ENCODE measurements at regions not wholly inside any gene's neighbourhood (a gene's known extent, or its start where the extent isn't known, plus 50 kb on each side); places are given as distances from the start of the nearest gene placed in this dataset.

- FAIRE-seq = no peak
- no peak for TF ChIP-seq POLR2AphosphoS5 (IDR thresholded peaks at IDR 0.05; ENCODE audit: low read depth, low read length)
- no peak for TF ChIP-seq POU2F2 (IDR thresholded peaks at IDR 0.05; ENCODE audit: low read depth, low read length)
- no peak for TF ChIP-seq SPI1 (IDR thresholded peaks at IDR 0.05; ENCODE audit: low read depth, low read length)
- no peak for TF ChIP-seq POLR2A (IDR thresholded peaks at IDR 0.05; ENCODE audit: low read depth, low read length)
- TF ChIP-seq TAF1 (IDR thresholded peaks at IDR 0.05; ENCODE audit: low read depth, low read length) = no peak
- no peak for TF ChIP-seq PAX5 (IDR thresholded peaks at IDR 0.05; ENCODE audit: insufficient read depth, low read length, severe bottlenecking)
- DNase-seq (ENCODE audit: insufficient read length, low spot score) = no peak
Measured at GRCh38 chr3:145377301-145377700, 783.7 kb downstream of the PLOD2 start.

- FAIRE-seq (no peak), DNase-seq (ENCODE audit: insufficient read length, low spot score) (no peak)
- no peak for TF ChIP-seq TAF1 (IDR thresholded peaks at IDR 0.05; ENCODE audit: low read depth, low read length)
- TF ChIP-seq POLR2A (IDR thresholded peaks at IDR 0.05; ENCODE audit: low read depth, low read length) = no peak
- no peak for TF ChIP-seq PAX5 (IDR thresholded peaks at IDR 0.05; ENCODE audit: insufficient read depth, low read length, severe bottlenecking)
- TF ChIP-seq SPI1 (IDR thresholded peaks at IDR 0.05; ENCODE audit: low read depth, low read length) = peak; percentile 20; the same call in 1 of the 2 replicates
- TF ChIP-seq POLR2AphosphoS5 (IDR thresholded peaks at IDR 0.05; ENCODE audit: low read depth, low read length) = no peak
- no peak for TF ChIP-seq POU2F2 (IDR thresholded peaks at IDR 0.05; ENCODE audit: low read depth, low read length)
Measured at GRCh38 chr3:145383416-145383815, 777.6 kb downstream of the PLOD2 start.

GRCh38 chr3:145384307-145384706 is 776.7 kb downstream of the PLOD2 start:
- TF ChIP-seq POU2F2 (IDR thresholded peaks at IDR 0.05; ENCODE audit: low read depth, low read length) (no peak), POLR2AphosphoS5 (IDR thresholded peaks at IDR 0.05; ENCODE audit: low read depth, low read length) (no peak), PAX5 (IDR thresholded peaks at IDR 0.05; ENCODE audit: insufficient read depth, low read length, severe bottlenecking) (no peak), SPI1 (IDR thresholded peaks at IDR 0.05; ENCODE audit: low read depth, low read length) (no peak)
- DNase-seq (ENCODE audit: insufficient read length, low spot score) (no peak), FAIRE-seq (no peak)

- TF ChIP-seq SPI1 (IDR thresholded peaks at IDR 0.05; ENCODE audit: low read depth, low read length) = no peak
- TF ChIP-seq PAX5 (IDR thresholded peaks at IDR 0.05; ENCODE audit: insufficient read depth, low read length, severe bottlenecking) = no peak
- TF ChIP-seq POU2F2 (IDR thresholded peaks at IDR 0.05; ENCODE audit: low read depth, low read length) = no peak
- no peak for TF ChIP-seq TAF1 (IDR thresholded peaks at IDR 0.05; ENCODE audit: low read depth, low read length)
- TF ChIP-seq POLR2AphosphoS5 (IDR thresholded peaks at IDR 0.05; ENCODE audit: low read depth, low read length) = no peak
- TF ChIP-seq POLR2A (IDR thresholded peaks at IDR 0.05; ENCODE audit: low read depth, low read length) = no peak
- no peak for FAIRE-seq
Measured at GRCh38 chr3:145387211-145387610, 773.8 kb downstream of the PLOD2 start.

GRCh38 chr3:145395421-145395820 is 765.6 kb downstream of the PLOD2 start:
- TF ChIP-seq SPI1 (IDR thresholded peaks at IDR 0.05; ENCODE audit: low read depth, low read length) (no peak), POU2F2 (IDR thresholded peaks at IDR 0.05; ENCODE audit: low read depth, low read length) (no peak), PAX5 (IDR thresholded peaks at IDR 0.05; ENCODE audit: insufficient read depth, low read length, severe bottlenecking) (no peak), TAF1 (IDR thresholded peaks at IDR 0.05; ENCODE audit: low read depth, low read length) (no peak), POLR2AphosphoS5 (IDR thresholded peaks at IDR 0.05; ENCODE audit: low read depth, low read length) (no peak), POLR2A (IDR thresholded peaks at IDR 0.05; ENCODE audit: low read depth, low read length) (no peak)
- DNase-seq (ENCODE audit: insufficient read length, low spot score) (no peak), FAIRE-seq (no peak)

More at GRCh38 chr3:145387211-145387610, 773.8 kb downstream of the PLOD2 start:
- no peak for DNase-seq (ENCODE audit: insufficient read length, low spot score)

GRCh38 chr3:145411605-145412004 is 749.4 kb downstream of the PLOD2 start:
- TF ChIP-seq TAF1 (IDR thresholded peaks at IDR 0.05; ENCODE audit: low read depth, low read length) = no peak
- TF ChIP-seq POLR2AphosphoS5 (IDR thresholded peaks at IDR 0.05; ENCODE audit: low read depth, low read length) = no peak
- TF ChIP-seq SPI1 (IDR thresholded peaks at IDR 0.05; ENCODE audit: low read depth, low read length) = no peak
- no peak for TF ChIP-seq POU2F2 (IDR thresholded peaks at IDR 0.05; ENCODE audit: low read depth, low read length)
- TF ChIP-seq PAX5 (IDR thresholded peaks at IDR 0.05; ENCODE audit: insufficient read depth, low read length, severe bottlenecking) = no peak
- no peak for TF ChIP-seq POLR2A (IDR thresholded peaks at IDR 0.05; ENCODE audit: low read depth, low read length)
- no peak for FAIRE-seq

GRCh38 chr3:145417678-145418077 is 743.3 kb downstream of the PLOD2 start:
- TF ChIP-seq SPI1 (IDR thresholded peaks at IDR 0.05; ENCODE audit: low read depth, low read length) (no peak), POLR2A (IDR thresholded peaks at IDR 0.05; ENCODE audit: low read depth, low read length) (no peak), TAF1 (IDR thresholded peaks at IDR 0.05; ENCODE audit: low read depth, low read length) (no peak), POU2F2 (IDR thresholded peaks at IDR 0.05; ENCODE audit: low read depth, low read length) (no peak), POLR2AphosphoS5 (IDR thresholded peaks at IDR 0.05; ENCODE audit: low read depth, low read length) (no peak), PAX5 (IDR thresholded peaks at IDR 0.05; ENCODE audit: insufficient read depth, low read length, severe bottlenecking) (no peak)
- FAIRE-seq (no peak), DNase-seq (ENCODE audit: insufficient read length, low spot score) (no peak)

More at GRCh38 chr3:145411605-145412004, 749.4 kb downstream of the PLOD2 start:
- DNase-seq (ENCODE audit: insufficient read length, low spot score) = no peak

- TF ChIP-seq POU2F2 (IDR thresholded peaks at IDR 0.05; ENCODE audit: low read depth, low read length) = no peak
- no peak for TF ChIP-seq PAX5 (IDR thresholded peaks at IDR 0.05; ENCODE audit: insufficient read depth, low read length, severe bottlenecking)
- TF ChIP-seq TAF1 (IDR thresholded peaks at IDR 0.05; ENCODE audit: low read depth, low read length) = no peak
- TF ChIP-seq POLR2A (IDR thresholded peaks at IDR 0.05; ENCODE audit: low read depth, low read length) = no peak
- no peak for TF ChIP-seq SPI1 (IDR thresholded peaks at IDR 0.05; ENCODE audit: low read depth, low read length)
- TF ChIP-seq POLR2AphosphoS5 (IDR thresholded peaks at IDR 0.05; ENCODE audit: low read depth, low read length) = no peak
- FAIRE-seq (no peak), DNase-seq (ENCODE audit: insufficient read length, low spot score) (no peak)
Measured at GRCh38 chr3:145422556-145422955, 738.4 kb downstream of the PLOD2 start.

- no peak for TF ChIP-seq POLR2AphosphoS5 (IDR thresholded peaks at IDR 0.05; ENCODE audit: low read depth, low read length)
- TF ChIP-seq SPI1 (IDR thresholded peaks at IDR 0.05; ENCODE audit: low read depth, low read length) = no peak
- TF ChIP-seq TAF1 (IDR thresholded peaks at IDR 0.05; ENCODE audit: low read depth, low read length) = no peak
- no peak for TF ChIP-seq PAX5 (IDR thresholded peaks at IDR 0.05; ENCODE audit: insufficient read depth, low read length, severe bottlenecking)
- TF ChIP-seq POU2F2 (IDR thresholded peaks at IDR 0.05; ENCODE audit: low read depth, low read length) = no peak
- no peak for TF ChIP-seq POLR2A (IDR thresholded peaks at IDR 0.05; ENCODE audit: low read depth, low read length)
- DNase-seq (ENCODE audit: insufficient read length, low spot score) = no peak
- FAIRE-seq = no peak
Measured at GRCh38 chr3:145427355-145427754, 733.6 kb downstream of the PLOD2 start.

- FAIRE-seq = no peak
- TF ChIP-seq SPI1 (IDR thresholded peaks at IDR 0.05; ENCODE audit: low read depth, low read length) = no peak
- TF ChIP-seq POU2F2 (IDR thresholded peaks at IDR 0.05; ENCODE audit: low read depth, low read length) = no peak
- TF ChIP-seq POLR2A (IDR thresholded peaks at IDR 0.05; ENCODE audit: low read depth, low read length) = no peak
- TF ChIP-seq POLR2AphosphoS5 (IDR thresholded peaks at IDR 0.05; ENCODE audit: low read depth, low read length) = no peak
- no peak for TF ChIP-seq TAF1 (IDR thresholded peaks at IDR 0.05; ENCODE audit: low read depth, low read length)
- TF ChIP-seq PAX5 (IDR thresholded peaks at IDR 0.05; ENCODE audit: insufficient read depth, low read length, severe bottlenecking) = no peak
- DNase-seq (ENCODE audit: insufficient read length, low spot score) = no peak
Measured at GRCh38 chr3:145429546-145429945, 731.4 kb downstream of the PLOD2 start.

All from GM12891 (cell line).